GM03348 (cell line): ENCODE measurements at regions not wholly inside any gene's neighbourhood (a gene's known extent, or its start where the extent isn't known, plus 50 kb on each side); places are given as distances from the start of the nearest gene placed in this dataset.

Source experiments
- DNase-seq: peaks from one replicate; pipeline ENCODE4 v3.0.0; 2012; ENCODE audit warnings: low spot score

DNA sequence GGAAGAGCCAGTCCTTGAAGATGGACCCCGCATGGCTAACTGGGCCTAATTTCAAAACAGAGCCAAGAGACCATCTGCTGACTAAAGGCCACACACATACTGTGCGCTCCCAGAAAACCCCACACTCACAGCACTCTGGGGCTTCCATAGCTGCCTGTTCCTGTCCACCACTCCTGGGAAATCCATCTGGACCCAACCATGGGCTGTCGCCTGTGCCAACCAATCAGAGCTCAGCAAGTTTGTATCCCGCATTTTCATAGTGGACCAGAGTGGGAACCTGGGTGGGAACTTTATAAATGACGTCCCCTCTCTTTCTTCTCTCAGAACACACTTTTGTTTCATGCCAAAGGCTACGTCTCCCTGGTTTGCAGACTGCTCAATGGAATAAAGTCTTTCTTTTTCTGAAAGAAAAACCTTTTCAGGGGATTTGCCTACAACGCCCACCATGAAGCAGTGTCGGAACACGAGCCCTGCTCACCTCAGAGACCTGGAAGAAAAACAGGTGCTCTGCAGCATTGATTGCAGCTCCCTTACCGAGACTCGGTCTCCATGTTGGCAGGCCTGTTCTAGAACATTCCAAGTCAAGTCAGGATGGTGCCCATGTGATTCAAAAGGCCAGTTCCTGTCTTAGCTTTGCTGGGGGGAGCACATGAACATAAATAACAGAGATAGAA is 137.2 kb upstream of the GPC1 start:
- DNase-seq = peak; percentile 6

DNA sequence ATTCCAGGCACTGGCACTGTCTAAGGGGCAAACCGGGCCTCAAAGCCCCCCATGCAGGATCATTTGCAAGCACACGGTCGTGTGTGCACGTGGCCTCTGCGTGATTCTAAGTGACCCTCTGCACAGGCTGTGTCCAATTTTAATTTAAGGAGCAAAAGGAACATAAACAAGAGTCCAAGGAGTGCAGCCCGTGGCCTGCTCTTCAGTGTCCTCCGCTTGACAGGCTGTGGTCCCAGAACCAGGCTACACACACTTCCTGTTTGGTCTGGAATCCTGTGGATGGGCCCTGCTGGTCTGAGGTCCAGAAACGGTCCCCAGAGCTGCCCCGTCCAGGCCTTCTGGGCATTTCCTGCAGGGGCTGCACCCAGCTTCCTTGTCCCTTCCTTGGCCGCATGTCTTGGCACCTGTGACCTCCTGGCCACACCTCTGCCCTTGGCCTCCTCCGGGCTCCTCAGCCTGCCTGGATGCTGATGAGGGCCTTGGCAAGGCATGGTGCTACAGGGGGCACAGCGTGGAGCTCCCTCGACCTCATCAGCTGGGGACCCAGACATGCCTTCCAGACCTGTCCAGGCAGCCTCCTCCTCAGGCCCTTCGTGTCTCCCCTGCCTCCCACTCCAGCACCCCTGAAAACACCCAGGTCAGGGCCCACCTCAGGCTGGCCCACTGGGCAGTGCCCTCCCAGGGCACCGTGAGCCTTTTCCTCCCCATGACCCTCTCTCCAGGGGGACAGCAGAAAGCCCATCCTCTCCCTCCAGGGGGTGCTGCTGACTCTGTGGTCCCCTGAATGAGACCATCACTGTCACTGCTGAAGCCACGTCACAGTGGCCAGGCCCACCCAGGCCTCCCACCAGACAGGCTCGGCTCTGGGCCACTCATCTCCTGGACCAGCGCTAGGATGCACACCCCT is 136.4 kb upstream of the GPC1 start:
- peak; percentile 33 for DNase-seq

DNA sequence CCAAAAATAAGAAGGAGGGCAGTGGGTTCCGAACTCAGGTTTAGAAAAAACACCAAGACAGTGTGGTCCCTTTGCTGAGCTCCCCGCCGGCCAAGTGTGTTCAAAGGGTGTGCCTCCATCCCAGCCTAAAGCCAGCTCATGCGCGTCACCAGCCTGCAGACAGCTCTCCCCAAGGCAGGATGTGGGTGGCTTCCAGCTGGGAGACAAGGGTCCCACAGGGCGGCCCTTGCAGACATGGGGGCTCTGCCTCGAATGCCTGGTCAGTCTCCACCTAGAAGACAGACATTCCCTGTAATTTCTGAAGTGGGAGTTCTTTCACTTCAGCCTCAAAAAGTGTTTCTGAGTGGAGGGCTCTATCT is 135.8 kb upstream of the GPC1 start:
- peak; percentile 5 for DNase-seq

DNA sequence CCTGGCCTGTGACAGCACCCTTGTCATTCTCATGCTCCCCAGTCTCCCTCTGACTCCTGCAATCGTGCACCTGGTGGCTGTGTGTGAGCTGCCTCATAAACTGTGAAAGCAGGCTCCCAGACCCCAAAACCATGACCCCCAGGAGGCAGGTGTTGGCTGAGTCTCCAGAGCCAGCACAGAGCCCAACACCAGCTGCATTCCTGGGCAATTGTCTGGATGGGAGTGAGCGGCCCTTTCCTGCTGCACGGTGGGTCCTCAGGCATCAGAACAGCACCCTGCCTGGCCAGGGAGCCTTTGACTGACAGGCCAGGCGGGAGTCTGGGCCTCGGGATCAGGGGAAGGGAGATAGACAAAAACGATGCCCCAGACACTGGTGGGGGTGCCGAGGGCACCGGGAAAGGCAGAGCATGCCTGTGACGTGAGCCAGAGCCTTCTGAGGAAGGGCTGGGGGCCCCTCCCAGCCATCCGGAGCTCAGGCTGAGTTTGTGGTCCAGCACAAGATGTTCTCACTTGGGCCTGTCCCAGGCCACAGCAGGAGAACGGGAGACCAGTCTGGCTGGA is 135.1 kb upstream of the GPC1 start:
- DNase-seq = no peak

DNA sequence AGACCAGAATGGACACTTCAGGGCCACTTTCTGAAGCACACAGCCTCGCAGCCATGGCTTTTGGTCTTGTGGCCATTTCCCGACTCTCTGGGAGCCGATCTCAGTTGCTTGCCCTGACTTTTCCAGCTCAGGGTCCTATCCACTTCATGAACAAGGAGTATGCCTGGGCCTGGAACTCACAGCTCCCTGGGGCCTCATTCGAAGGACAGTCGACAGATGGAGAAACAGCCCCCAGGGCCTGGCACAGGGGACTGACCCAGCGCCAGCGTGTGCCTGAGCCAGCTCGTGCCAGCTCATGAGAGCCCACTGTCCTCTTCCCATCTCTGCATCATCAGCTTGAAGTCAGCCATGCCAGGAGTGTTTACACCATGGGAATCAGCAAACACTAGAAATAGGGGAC is 134.6 kb upstream of the GPC1 start:
- DNase-seq = no peak

DNA sequence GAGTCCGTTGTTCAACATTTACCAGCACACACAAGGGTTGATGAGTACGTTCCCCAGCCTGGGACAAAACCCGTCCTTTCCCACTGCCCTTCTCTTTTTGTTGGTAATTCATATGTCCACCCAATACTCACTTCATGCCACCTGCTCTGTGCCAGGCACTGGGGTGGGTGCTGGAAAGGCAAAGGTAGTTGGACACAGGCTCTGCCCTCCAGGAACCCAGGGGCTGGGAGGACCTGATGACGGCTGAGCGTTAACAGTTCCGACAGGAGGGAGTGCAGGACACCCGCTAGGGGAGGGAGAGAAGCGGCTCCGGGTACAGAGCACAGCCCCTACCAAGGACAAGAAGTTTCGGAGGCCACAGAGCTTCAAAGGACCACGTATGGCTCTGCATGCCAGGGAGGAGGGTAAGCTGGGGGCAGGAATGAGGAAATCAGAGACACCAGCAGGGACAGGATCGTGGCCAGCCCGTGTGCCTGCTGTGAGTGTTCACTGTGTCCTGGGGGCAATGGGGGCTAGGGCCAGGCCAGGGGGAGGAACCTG is 134.1 kb upstream of the GPC1 start:
- no peak for DNase-seq

DNA sequence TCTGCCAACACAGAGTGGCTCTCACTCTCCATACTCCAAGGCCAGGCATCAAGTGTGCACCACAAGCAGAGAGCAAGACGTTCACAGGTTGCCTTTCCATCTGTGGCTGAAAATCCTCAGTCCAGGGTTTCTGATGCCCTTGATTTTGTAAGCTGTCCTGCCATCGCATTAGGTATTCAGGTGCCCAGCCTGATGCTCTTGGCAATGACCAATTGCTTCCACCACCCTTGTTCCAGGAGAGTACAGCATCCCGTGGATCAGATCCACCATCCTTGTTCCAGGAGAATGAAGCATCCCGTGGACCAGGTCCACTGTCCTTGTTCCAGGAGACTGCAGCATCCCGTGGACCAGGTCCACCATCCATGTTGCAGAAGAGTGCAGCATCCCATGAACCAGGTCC is 133.4 kb upstream of the GPC1 start:
- DNase-seq = no peak

DNA sequence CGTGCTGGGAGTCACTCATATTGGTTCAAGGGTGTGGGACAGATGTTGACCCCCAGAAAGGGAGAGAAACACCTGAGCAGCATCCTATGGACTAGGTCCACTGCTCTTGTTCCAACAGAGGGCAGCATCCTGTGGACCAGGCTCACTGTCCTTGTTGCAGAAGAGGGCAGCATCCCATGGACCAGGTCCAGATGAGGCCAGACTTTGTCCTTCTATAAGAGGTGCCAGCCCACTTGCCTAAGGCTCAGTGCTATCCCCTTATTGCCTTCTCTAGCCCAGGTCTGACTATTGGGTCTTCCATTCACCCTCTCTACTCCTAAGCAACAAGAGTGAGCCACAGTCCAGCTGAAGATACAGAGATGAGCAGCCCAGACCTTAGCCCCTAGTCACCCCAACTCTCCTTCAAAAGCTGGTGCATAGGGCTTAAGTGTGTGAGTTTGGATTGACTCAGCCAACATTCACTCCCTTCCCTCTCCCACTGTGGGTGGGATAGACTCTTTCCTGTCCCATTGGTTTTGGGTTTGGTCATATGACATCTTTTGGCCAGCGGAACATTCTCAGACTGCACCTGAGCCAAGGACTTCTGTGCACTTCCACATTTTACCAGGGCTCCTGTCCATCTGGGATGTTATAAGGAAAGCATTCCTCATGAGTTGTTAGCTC is 132.4 kb upstream of the GPC1 start:
- no peak for DNase-seq

DNA sequence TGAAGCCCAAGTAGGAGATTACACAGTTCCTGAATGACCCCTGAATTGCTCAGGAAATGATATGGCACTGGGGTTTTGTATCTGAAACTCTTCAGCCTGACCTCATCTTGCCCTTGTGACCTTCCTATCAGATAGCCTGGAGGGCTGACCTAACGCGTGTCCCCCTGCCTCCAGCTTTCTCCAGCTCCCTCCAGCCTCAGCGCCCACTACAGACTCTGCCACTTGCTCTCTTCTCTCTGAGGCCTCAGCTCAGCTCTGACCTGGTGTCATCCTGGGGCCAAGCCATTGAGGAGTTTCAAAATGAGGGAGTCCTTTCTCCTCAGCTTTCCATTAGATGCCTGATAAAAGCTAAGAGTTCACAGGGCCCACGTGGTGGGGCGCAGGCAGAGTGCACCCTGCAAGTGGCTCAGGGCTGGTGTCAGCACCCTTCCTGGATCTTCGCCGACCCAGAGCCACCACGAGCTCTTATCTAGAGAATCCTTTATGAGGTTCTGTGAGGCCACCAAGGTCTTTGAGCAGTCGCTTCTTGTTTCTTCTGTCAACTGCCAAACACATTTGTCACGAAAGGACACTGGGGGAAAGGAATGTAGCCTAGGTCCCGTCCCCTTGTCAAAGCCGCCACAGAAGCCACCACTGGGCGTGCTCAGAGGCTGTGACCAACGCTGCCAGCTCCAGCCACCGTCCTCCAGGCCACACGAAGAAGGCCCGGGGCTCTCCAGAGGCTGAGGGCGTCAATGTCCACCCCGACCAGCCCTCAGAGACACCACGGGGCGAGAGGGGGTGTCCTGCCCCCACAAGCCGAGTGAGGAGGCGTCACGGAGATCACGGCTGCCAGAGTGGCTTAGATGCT is 131.3 kb upstream of the GPC1 start:
- DNase-seq = no peak

DNA sequence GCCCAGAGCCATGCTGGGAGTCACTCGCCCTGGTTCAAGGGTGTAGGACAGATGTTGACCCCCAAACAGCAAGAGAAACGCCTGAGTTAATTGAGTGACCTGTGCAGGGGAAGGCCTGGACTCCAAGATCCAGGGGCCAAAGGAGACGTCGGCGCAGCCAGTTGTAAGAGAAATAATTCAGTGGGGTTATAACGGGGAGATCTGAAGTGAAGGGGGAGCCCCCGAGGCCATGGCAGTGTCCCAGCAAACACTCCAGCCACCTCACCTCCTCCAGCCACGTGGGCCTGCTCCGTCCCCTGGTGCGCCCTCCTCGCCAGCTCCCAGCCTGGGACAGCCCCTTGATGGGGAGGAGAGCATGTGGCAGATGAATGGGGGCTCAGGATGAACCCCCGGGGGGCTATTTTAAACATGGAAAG is 130.7 kb upstream of the GPC1 start:
- DNase-seq = no peak

DNA sequence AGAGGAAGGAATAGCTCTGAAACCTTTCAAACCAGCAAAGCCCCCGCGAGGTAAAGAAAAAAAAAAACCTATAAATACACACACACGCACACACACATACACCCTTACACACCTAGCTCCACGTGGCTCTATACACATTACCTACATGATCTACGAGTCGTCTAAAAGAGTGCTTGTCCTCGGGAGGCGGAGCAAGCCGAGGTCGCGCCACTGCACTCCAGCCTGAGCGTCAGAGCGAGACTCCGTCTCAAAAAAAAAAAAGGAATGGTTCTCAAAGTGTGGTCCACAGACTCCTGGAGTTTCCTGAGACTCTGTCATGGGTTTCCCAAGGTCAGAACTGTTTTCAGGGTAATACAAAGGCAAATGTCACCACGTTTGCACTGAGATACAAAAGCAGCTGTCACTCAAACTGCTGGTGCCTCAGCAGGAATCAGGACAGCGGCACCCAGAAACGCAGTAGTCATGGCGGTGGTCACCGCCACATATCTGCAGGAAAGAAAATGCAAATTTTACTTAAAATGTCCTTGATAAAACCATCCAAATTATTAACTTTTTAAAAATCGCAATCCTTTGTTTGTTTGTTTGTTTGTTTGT is 130.0 kb upstream of the GPC1 start:
- no peak for DNase-seq

DNA sequence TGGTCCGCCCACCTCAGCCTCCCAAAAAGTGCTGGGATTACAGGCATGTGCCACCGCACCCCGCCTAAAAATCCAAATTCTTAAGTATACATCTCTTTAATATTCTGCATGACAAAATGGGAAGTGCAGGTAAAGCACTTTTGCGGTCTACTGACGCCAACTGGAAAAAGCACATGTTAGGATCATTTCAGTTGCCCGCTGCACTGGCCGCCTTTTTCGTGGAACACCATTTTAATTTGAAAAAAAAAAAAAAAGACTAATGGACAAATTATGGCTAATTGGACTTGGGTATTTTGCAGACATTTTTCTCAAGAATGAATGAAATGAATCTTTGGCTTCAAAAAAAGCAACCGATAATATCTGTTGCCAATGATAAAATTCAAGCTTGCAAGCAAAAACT is 129.3 kb upstream of the GPC1 start:
- no peak for DNase-seq

DNA sequence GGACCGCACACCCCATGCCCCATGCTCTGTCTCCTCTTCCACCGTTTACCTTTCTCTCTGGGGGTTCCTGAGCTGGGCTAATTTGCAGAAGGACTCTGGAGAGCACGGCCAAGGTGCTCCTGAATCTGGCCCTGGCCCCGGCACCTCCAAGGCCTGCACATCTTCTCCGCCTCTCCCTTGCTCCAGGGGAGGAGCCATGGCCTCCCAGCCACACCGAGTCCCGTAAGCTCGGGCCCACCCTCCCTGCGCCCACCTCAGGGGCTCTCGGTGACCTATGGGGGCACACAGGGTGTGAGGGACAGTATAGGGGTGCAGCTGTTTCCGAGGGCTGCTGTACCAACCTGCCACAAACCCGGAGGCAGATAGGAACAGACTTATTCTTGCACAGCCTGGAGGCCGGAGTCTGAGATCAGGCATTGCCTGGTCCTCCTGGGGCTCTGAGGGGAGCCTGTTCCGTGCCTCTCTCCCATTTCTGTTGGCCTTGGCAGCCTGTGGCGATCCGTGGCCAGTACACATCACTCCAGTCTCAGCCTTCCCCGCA is 127.3 kb upstream of the GPC1 start:
- DNase-seq = no peak

DNA sequence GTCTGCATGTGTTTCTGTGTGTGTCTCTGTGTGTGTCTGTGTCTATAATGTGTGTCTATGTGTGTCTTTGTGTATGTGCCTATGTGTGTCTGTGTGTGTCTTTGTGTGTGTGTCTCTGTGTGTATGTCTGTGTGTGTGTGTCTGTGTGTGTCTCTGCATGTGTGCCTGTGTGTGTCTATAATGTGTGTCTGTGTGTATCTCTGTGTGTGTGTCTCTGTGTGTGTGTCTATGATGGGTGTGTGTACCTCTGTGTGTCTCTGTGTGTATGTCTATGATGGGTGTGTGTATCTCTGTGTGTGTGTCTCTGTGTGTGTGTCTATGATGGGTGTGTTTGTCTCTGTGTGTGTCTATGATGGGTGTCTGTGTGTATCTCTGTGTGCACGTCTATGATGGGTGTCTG is 126.2 kb upstream of the GPC1 start:
- no peak for DNase-seq

DNA sequence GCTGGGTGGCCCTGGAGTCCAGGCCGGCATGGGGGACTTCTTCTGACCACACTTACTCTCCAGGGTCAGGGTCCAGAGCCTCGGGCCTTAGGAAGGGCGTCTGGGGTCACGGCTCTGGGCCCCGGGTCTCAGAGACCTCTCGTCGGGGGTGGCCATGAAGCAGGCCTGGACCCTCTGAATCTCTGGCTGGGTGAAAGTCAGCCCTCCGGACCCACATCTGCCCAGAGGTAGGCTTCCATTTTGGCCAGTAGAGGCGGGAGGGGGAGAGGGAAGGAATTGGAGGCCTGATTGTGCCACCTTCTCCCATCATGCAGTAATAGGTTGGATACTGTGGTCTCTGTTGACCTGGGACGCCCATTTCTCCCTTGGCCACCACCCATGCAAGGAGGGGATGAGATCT is 125.3 kb upstream of the GPC1 start:
- DNase-seq = peak; percentile 4

DNA sequence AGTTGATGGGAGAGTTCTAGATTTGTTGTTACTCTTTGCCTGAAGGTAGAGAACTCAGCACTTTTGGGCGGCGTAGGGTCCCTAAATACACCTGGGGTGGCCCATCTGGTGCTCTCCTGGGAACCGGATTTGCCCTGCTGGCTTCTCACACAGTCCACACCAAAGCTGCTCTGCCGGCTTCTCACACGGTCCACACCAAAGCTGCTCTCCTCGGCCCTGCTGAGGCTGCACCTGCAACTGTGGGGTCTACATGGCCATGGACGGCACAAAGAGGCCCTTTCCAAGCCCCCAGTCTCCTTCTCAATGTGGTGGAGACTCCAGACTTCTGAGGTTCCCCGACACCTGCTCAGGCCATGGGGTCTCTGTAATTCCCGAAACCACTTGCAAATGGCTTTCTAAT is 124.8 kb upstream of the GPC1 start:
- peak; percentile 4 for DNase-seq

DNA sequence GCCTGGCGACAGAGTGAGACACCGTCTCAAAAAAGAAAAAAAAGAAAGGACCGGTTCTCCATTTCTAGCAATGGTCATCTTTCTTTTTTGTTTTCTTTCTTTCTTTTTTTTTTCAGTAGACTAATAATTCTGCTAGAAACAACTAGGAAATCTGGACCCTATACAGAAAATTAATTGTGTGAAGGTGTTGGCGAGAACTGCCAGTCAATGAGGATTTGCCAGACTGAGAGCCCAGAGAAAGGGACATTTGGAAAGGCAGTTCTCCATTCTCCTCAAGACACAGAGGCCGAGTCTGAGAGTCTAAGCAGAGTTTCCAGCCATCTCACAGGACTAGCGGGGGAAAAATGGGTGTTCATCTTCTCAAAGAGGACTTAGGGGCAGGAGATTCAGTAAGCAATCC is 123.6 kb upstream of the GPC1 start:
- no peak for DNase-seq

DNA sequence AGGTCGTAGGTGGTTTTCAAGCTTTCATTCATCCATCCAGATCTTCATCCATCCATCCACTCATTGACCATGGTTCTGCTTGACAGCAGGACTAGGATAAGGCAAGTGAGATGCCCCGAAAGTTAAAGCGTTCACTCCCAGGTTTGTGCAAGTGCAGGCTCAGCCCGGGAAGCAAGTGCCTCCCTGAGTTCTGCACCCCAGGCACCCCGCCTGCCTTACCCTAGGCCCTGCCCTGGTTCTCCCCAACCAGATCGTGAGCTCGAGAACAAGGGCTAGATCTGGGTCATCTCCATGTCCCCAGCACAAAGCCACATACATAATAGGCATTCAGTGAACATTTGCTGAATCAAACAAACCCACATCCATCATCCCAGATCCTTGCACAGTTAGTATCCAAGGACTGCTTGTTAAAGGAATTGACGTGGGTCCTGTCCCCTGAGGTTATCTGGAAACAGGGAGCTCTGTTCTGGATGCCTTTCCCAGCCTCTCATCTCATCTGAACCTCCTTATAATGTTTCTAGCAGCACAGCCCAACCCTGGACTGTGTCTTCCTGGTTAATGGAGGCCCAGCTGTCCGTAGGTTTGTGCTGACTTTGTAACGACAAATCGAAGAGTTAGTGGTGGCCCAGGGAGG is 116.1 kb upstream of the GPC1 start:
- no peak for DNase-seq

DNA sequence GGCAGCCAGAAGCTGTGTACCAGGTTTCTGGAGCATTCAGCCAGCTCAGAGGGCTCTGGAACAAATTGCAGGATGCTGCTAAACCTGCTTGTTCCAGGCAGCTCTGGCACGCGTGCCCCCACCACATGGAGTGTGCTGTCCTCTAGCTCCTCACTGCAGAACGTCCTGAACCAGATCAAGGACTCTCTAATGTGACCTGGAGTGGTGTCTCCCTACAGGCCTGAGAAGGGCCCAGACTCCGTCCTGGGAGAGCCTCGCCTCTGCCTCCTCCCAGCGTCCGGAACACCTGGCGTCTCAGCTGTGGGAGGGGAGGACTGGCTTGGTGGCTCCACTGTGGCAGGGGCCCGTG is 115.6 kb upstream of the GPC1 start:
- no peak for DNase-seq

DNA sequence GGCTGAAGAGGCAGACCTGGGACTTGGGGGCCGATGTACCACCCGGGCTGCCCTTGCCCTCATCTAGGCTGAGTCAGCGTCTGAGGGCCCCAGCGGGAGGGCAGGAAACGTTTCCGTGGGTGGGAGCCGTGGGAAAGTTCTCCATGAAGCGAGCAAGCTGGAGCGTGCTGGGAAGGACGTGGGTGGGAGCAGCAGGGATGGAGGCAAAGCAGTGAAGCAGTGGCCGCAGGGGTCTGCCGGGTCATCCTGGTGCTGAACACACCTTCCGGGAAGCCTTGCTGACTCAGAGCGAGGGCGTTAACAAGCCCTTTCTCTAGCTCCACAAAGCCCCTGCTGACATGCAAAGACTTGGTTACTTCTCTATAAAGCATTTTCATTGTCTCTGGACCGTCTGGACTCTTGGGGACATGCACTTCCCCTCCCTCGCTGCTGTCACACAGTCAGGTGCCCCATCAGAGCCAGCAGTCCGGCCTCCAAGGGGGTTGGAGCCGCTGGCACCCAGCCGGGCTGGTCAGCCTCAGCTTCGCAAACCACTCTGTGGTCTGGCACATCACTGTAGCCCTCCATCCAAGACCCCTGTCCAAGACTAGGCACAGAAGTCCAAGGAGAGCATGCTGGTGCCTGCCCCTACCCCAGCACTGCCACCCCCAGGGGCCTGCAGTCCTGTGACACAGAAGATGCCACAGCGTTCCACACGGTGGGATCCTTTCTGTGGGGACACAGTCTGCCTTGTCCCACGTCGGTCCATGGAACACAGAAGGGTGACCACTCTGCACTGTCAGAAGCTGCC is 115.1 kb upstream of the GPC1 start:
- DNase-seq = peak; percentile 61
